ENCODE measurements at regions not wholly inside any gene's neighbourhood (a gene's known extent, or its start where the extent isn't known, plus 50 kb on each side); places are given as distances from the start of the nearest gene placed in this dataset.

- no peak for TF ChIP-seq EZH2 (IDR thresholded peaks at IDR 0.05; ENCODE audit: borderline replicate concordance, low read length)
- no peak for TF ChIP-seq CTCF (IDR thresholded peaks at IDR 0.05; ENCODE audit: low read length)
These were observed 1888.4 kb downstream of the MAT2B start for GRCh38 chr5:165393839-165394238.
